ENCODE measurements at regions not wholly inside any gene's neighbourhood (a gene's known extent, or its start where the extent isn't known, plus 50 kb on each side); places are given as distances from the start of the nearest gene placed in this dataset.

GRCh38 chr5:88391991-88392390, 123.3 kb upstream of the TMEM161B start:
- H3K4me3 ChIP-seq (ENCODE audit: low read depth, low read length) = no peak overlapping the region
- no peak for DNase-seq (ENCODE audit: low read depth)
- TF ChIP-seq CTCF (conservative IDR thresholded peaks at IDR 0.05; ENCODE audit: low read depth, low read length) = no peak

- TF ChIP-seq CTCF (conservative IDR thresholded peaks at IDR 0.05; ENCODE audit: low read depth, low read length) = no peak
- no peak overlapping the region for H3K4me3 ChIP-seq (ENCODE audit: low read depth, low read length)
- DNase-seq (ENCODE audit: low read depth) = no peak
Observed at GRCh38 chr5:88391116-88391515, 122.5 kb upstream of the TMEM161B start.

- TF ChIP-seq CTCF (conservative IDR thresholded peaks at IDR 0.05; ENCODE audit: low read depth, low read length) = no peak
- H3K4me3 ChIP-seq (ENCODE audit: low read depth, low read length) = no peak overlapping the region
- DNase-seq (ENCODE audit: low read depth) = no peak
Observed at GRCh38 chr5:88390481-88390880, 121.8 kb upstream of the TMEM161B start.

GRCh38 chr5:88390096-88390441, 121.4 kb upstream of the TMEM161B start:
- H3K4me3 ChIP-seq (ENCODE audit: low read depth, low read length) = no peak overlapping the region
- no peak for TF ChIP-seq CTCF (conservative IDR thresholded peaks at IDR 0.05; ENCODE audit: low read depth, low read length)
- DNase-seq (ENCODE audit: low read depth) = no peak

- DNase-seq (ENCODE audit: low read depth) = no peak
- no peak for TF ChIP-seq CTCF (conservative IDR thresholded peaks at IDR 0.05; ENCODE audit: low read depth, low read length)
Observed at GRCh38 chr5:88389338-88390095, 120.9 kb upstream of the TMEM161B start.

GRCh38 chr5:88388476-88389337, 120.1 kb upstream of the TMEM161B start:
- DNase-seq (ENCODE audit: low read depth) = no peak
- no peak for TF ChIP-seq CTCF (conservative IDR thresholded peaks at IDR 0.05; ENCODE audit: low read depth, low read length)
- H3K4me3 ChIP-seq (ENCODE audit: low read depth, low read length) = no peak overlapping the region

More at GRCh38 chr5:88389338-88390095, 120.9 kb upstream of the TMEM161B start:
- H3K4me3 ChIP-seq (ENCODE audit: low read depth, low read length) = no peak overlapping the region
